GM21825 (cell line): ENCODE measurements at regions not wholly inside any gene's neighbourhood (a gene's known extent, or its start where the extent isn't known, plus 50 kb on each side); places are given as distances from the start of the nearest gene placed in this dataset.
"Not testable (repeated sequence)": the region's sequence is repeated elsewhere in the genome, so short reads cannot be mapped to it uniquely, and the experiment has no call there.

Experiments
- ATAC-seq: cut with Tn5 transposase; IDR thresholded peaks from one replicate; pipeline ENCODE4 v1.9.1; 2021; ENCODE audit warnings: mild to moderate bottlenecking, moderate library complexity; ENCODE audit not compliant: unreplicated experiment

- no peak for ATAC-seq
Observed at GRCh38 chr3:8298021-8298954, 203.3 kb upstream of the LMCD1 start.

- no peak for ATAC-seq
Observed at GRCh38 chr3:8301977-8302735, 199.5 kb upstream of the LMCD1 start.

GRCh38 chr3:8303466-8303865 lies 198.2 kb upstream of the LMCD1 start:
- no peak for ATAC-seq

- no peak for ATAC-seq
Observed at GRCh38 chr3:8305371-8305770, 196.3 kb upstream of the LMCD1 start.

- no peak for ATAC-seq
Observed at GRCh38 chr3:8307545-8308110, 194.0 kb upstream of the LMCD1 start.

- ATAC-seq = no peak
Observed at GRCh38 chr3:8311321-8311720, 190.3 kb upstream of the LMCD1 start.

GRCh38 chr3:8312685-8313084 lies 188.9 kb upstream of the LMCD1 start:
- no peak for ATAC-seq

- ATAC-seq = no peak
Observed at GRCh38 chr3:8313560-8314267, 187.9 kb upstream of the LMCD1 start.

GRCh38 chr3:8315526-8315925 lies 186.1 kb upstream of the LMCD1 start:
- not testable (repeated sequence) for ATAC-seq

- no peak for ATAC-seq
Observed at GRCh38 chr3:8317661-8318649, 183.7 kb upstream of the LMCD1 start.

- no peak for ATAC-seq
Observed at GRCh38 chr3:8319935-8320634, 181.5 kb upstream of the LMCD1 start.

- ATAC-seq = no peak
Observed at GRCh38 chr3:8320711-8321458, 180.7 kb upstream of the LMCD1 start.

- ATAC-seq = no peak
Observed at GRCh38 chr3:8324747-8325146, 176.9 kb upstream of the LMCD1 start.

- no peak for ATAC-seq
Observed at GRCh38 chr3:8325306-8325705, 176.3 kb upstream of the LMCD1 start.

- not testable (repeated sequence) for ATAC-seq
Observed at GRCh38 chr3:8325833-8326232, 175.8 kb upstream of the LMCD1 start.

- ATAC-seq = no peak
Observed at GRCh38 chr3:8327739-8328138, 173.9 kb upstream of the LMCD1 start.

GRCh38 chr3:8328967-8329366 lies 172.7 kb upstream of the LMCD1 start:
- no peak for ATAC-seq

- ATAC-seq = no peak
Observed at GRCh38 chr3:8329598-8329997, 172.0 kb upstream of the LMCD1 start.

GRCh38 chr3:8336456-8336855 lies 165.2 kb upstream of the LMCD1 start:
- ATAC-seq = no peak
